A549 (cell line): ENCODE measurements at regions not wholly inside any gene's neighbourhood (a gene's known extent, or its start where the extent isn't known, plus 50 kb on each side); places are given as distances from the start of the nearest gene placed in this dataset.

ENCODE experiments used
- ATAC-seq, 2 experiments: fragments of 200-7000 bp in 1 of 2; fragments of >200 bp in 1 of 2; cut with Nextera tagmentation in 1 of 2; cut with Tn5 transposase in 1 of 2; 3 replicates each; pipeline versions ENCODE4 v1.8.0 to v1.9.1; 2018 to 2020; ENCODE audit warnings: mild to moderate bottlenecking in 1 of 2, moderate library complexity in 1 of 2
- CTCF ChIA-PET: fragments of 300-600 bp; sonication (Branson Sonifier 250); formaldehyde crosslinking; extraction: SDS; loops from one replicate; lab custom pipeline; 2021; ENCODE audit warnings: antibody characterized with exemption, inconsistent platforms; lab: Yijun Ruan, JAX
- POLR2A ChIA-PET: fragments of 350-600 bp; formaldehyde crosslinking; extraction: SDS; loops from one replicate; lab custom pipeline; 2021; ENCODE audit warnings: antibody characterized with exemption, inconsistent platforms; lab: Yijun Ruan, JAX
- DNase-seq, 2 experiments: peaks; one replicate each; pipeline versions ENCODE4 v3.0.0 to v3.0.0-alpha.2; 2011 to 2016; ENCODE audit warnings: low read depth in 1 of 2, low spot score in 1 of 2
- FAIRE-seq: peaks from 2 replicates; lab custom pipeline; 2011; peaks lifted over from hg19 to GRCh38; lab: Jason Lieb, UNC
- H3K27ac ChIP-seq, 2 experiments: fragments of >200 bp; sonication (Bioruptor Twin); formaldehyde crosslinking; 3 replicates each; pipeline ENCODE4 v1.5.1; 2016 to 2017
- H3K4me1 ChIP-seq: fragments of >200 bp; sonication (Bioruptor Twin); formaldehyde crosslinking; 3 replicates; pipeline ENCODE4 v1.6.1; 2016
- H3K4me2 ChIP-seq: fragments of >200 bp; sonication (Bioruptor Twin); formaldehyde crosslinking; 3 replicates; pipeline ENCODE4 v1.6.1; 2016
- H3K4me3 ChIP-seq: fragments of >200 bp; sonication (Bioruptor Twin); formaldehyde crosslinking; 3 replicates; pipeline ENCODE4 v1.5.1; 2016
- H3K9me3 ChIP-seq: fragments of >200 bp; sonication (Bioruptor Twin); formaldehyde crosslinking; 3 replicates; pipeline ENCODE4 v1.6.1; 2016
- CBX2 ChIP-seq: fragments of 200-600 bp; sonication (generic); IDR thresholded peaks from 2 replicates; pipeline ENCODE4 v1.6.1; 2016; ENCODE audit warnings: low read depth, mild to moderate bottlenecking, borderline replicate concordance
- CBX8 ChIP-seq: fragments of 200-600 bp; sonication (generic); IDR thresholded peaks from 2 replicates; pipeline ENCODE4 v1.6.1; 2016
- CEBPB ChIP-seq, 2 experiments: fragments of >200 bp in 1 of 2; sonication (Bioruptor Twin) in 1 of 2; formaldehyde crosslinking in 1 of 2; IDR thresholded peaks; 2 replicates each; pipeline ENCODE4 v1.6.1; 2012 to 2016
- CHD2 ChIP-seq: fragments of 150-350 bp; IDR thresholded peaks from 2 replicates; pipeline ENCODE4 v1.6.1; 2014; ENCODE audit warnings: low read length; ENCODE audit not compliant: partially characterized antibody
- EHF ChIP-seq: fragments of 250-450 bp; sonication (Bioruptor Pico); IDR thresholded peaks from 2 replicates; pipeline ENCODE4 v1.5.0; 2020; ENCODE audit warnings: mild to moderate bottlenecking
- ELK1 ChIP-seq: fragments of 150-350 bp; IDR thresholded peaks from 2 replicates; pipeline ENCODE4 v1.6.1; 2014; ENCODE audit warnings: low read depth, mild to moderate bottlenecking, low read length
- EP300 ChIP-seq, 2 experiments: fragments of >200 bp; sonication (Bioruptor Twin); formaldehyde crosslinking; IDR thresholded peaks; 2 replicates in 1 of 2; 3 replicates in 1 of 2; pipeline ENCODE4 v1.6.1; 2016 to 2017
- ESRRA ChIP-seq: fragments of 150-350 bp; IDR thresholded peaks from 2 replicates; pipeline ENCODE4 v1.6.1; 2014; ENCODE audit warnings: mild to moderate bottlenecking, low read length, borderline replicate concordance
- GATA3 ChIP-seq: IDR thresholded peaks from 2 replicates; pipeline ENCODE4 v1.6.1; 2012; ENCODE audit warnings: borderline replicate concordance
- HDAC2 ChIP-seq: fragments of 200-600 bp; sonication (generic); IDR thresholded peaks from 2 replicates; pipeline ENCODE4 v1.6.1; 2016
- HES2 ChIP-seq: fragments of >200 bp; sonication (Bioruptor Twin); formaldehyde crosslinking; IDR thresholded peaks from 2 replicates; pipeline ENCODE4 v1.6.1; 2016
- HOXB13 ChIP-seq: fragments of 250-450 bp; sonication (Bioruptor Pico); IDR thresholded peaks from 2 replicates; pipeline ENCODE4 v1.5.0; 2020; ENCODE audit warnings: low read depth, mild to moderate bottlenecking, moderate library complexity
- HOXB5 ChIP-seq: fragments of 250-450 bp; sonication (Bioruptor Pico); IDR thresholded peaks from 2 replicates; pipeline ENCODE4 v1.5.0; 2020; ENCODE audit warnings: mild to moderate bottlenecking, moderate library complexity
- KDM5A ChIP-seq: fragments of 200-600 bp; sonication (generic); IDR thresholded peaks from 2 replicates; pipeline ENCODE4 v1.6.1; 2016; ENCODE audit warnings: antibody characterized with exemption, mild to moderate bottlenecking
- PHF8 ChIP-seq: fragments of 200-600 bp; sonication (generic); IDR thresholded peaks from 2 replicates; pipeline ENCODE4 v1.6.1; 2016; ENCODE audit warnings: low read depth, mild to moderate bottlenecking, antibody characterized with exemption, moderate library complexity, borderline replicate concordance
- RAD21 ChIP-seq, 2 experiments: fragments of >200 bp in 1 of 2; sonication (Bioruptor Twin) in 1 of 2; formaldehyde crosslinking in 1 of 2; IDR thresholded peaks in 1 of 2; conservative IDR thresholded peaks in 1 of 2; 2 replicates in 1 of 2; 3 replicates in 1 of 2; pipeline ENCODE4 v1.6.1; 2012 to 2018; ENCODE audit warnings: inconsistent platforms in 1 of 2
- RARB ChIP-seq: fragments of 250-450 bp; sonication (Bioruptor Pico); IDR thresholded peaks from 2 replicates; pipeline ENCODE4 v1.8.0; 2021; ENCODE audit warnings: mild to moderate bottlenecking, moderate library complexity
- RCOR1 ChIP-seq: fragments of 150-350 bp; IDR thresholded peaks from 2 replicates; pipeline ENCODE4 v1.6.1; 2014; ENCODE audit warnings: antibody characterized with exemption, low read length, low read depth
- TFCP2L1 ChIP-seq: fragments of 250-450 bp; sonication (Bioruptor Pico); IDR thresholded peaks from 2 replicates; pipeline ENCODE4 v1.5.0; 2021; ENCODE audit warnings: mild to moderate bottlenecking
- TP53 ChIP-seq: fragments of 250-450 bp; sonication (Bioruptor Pico); IDR thresholded peaks from 2 replicates; pipeline ENCODE4 v1.5.0; 2021; ENCODE audit warnings: mild to moderate bottlenecking, moderate library complexity
- ZNF302 ChIP-seq: fragments of 250-450 bp; sonication (Bioruptor Pico); IDR thresholded peaks from 2 replicates; pipeline ENCODE4 v1.9.0; 2021; ENCODE audit warnings: inconsistent platforms, mild to moderate bottlenecking, moderate library complexity
- ZSCAN20 ChIP-seq: fragments of 250-450 bp; sonication (Bioruptor Pico); IDR thresholded peaks from 2 replicates; pipeline ENCODE4 v1.8.0; 2022; ENCODE audit warnings: mild to moderate bottlenecking, moderate library complexity
- WGBS: methylation state at CpG from one replicate; pipeline ENCODE4 v1.1.6; 2017; ENCODE audit errors: missing lambda C conversion rate; 5-methylcytosine and 5-hydroxymethylcytosine counted together
- TF ChIP-seq, protein P1 (sequence below): fragments of 250-450 bp; sonication (Bioruptor Pico); IDR thresholded peaks from 2 replicates; pipeline ENCODE4 v1.5.0; 2021; ENCODE audit warnings: mild to moderate bottlenecking, moderate library complexity, borderline replicate concordance

DNA sequence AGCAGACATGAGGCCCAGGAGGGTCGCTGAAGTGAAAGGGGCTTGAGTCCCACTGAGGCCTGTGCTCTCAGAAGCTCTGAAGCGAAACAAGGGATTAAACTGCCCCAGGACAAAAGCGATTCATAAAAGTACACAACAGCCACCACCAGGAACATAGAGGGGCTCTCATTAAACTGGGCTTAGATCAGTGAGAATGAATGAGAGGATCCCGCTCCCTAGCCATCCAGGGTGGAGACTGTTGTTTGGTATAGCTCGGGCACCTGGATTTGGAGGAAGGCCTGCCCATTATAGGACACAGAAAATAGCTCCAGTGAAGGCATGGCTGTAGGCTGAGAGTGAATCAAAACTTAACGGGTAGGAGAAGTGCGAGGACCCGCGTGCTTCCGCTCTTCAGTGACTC lies 91.6 kb upstream of the TAB2 start:
- DNase-seq (no peak), FAIRE-seq (no peak), ATAC-seq (no peak)
- TF ChIP-seq, protein P1, sequence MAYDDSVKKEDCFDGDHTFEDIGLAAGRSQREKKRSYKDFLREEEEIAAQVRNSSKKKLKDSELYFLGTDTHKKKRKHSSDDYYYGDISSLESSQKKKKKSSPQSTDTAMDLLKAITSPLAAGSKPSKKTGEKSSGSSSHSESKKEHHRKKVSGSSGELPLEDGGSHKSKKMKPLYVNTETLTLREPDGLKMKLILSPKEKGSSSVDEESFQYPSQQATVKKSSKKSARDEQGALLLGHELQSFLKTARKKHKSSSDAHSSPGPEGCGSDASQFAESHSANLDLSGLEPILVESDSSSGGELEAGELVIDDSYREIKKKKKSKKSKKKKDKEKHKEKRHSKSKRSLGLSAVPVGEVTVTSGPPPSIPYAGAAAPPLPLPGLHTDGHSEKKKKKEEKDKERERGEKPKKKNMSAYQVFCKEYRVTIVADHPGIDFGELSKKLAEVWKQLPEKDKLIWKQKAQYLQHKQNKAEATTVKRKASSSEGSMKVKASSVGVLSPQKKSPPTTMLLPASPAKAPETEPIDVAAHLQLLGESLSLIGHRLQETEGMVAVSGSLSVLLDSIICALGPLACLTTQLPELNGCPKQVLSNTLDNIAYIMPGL (CRISPR knock-in tag), result no peak
- TF ChIP-seq CBX2 (no peak), ESRRA (no peak), EP300 (IDR thresholded peaks at IDR 0.05) (no peak), GATA3 (no peak), ELK1 (no peak), HOXB5 (CRISPR knock-in tag) (no peak), TP53 (CRISPR knock-in tag) (no peak), KDM5A (no peak), RARB (CRISPR knock-in tag) (no peak)
- no peak overlapping the region for H3K4me3 ChIP-seq
- ChIA-PET POLR2A (no interaction called here), CTCF (no interaction called here)
- 89% methylated on average over 10 of the region's 10 CpGs for WGBS
- no peaks in the 10 kb centered on the region for H3K9me3 ChIP-seq
- H3K27ac ChIP-seq, result no peak overlapping the region
- no peak overlapping the region for H3K4me2 ChIP-seq
- no peaks in the 10 kb centered on the region for H3K4me1 ChIP-seq

- no peak for ATAC-seq
- DNase-seq, result no peak
- Histone ChIP-seq H3K27ac (no peak overlapping the region), H3K4me2 (no peak overlapping the region), H3K4me3 (no peak overlapping the region), H3K9me3 (no peaks in the 10 kb centered on the region), H3K4me1 (peaks cover 14% of the 10 kb centered on the region)
- FAIRE-seq, result no peak
- POLR2A ChIA-PET, result no interaction called here
- 73% methylated on average over 5 of the region's 5 CpGs for WGBS
- CTCF ChIA-PET, result no interaction called here
- TF ChIP-seq CBX8 (no peak), TP53 (CRISPR knock-in tag) (no peak), PHF8 (no peak), ZSCAN20 (no peak), EHF (CRISPR knock-in tag) (no peak)
These were observed 89.7 kb upstream of the TAB2 start for GRCh38 chr6:149227796-149228195.

GRCh38 chr6:149228311-149228955 lies 89.1 kb upstream of the TAB2 start:
- H3K9me3 ChIP-seq, result no peaks in the 10 kb centered on the region
- H3K27ac ChIP-seq, result no peak overlapping the region
- no peak for DNase-seq
- POLR2A ChIA-PET, result no interaction called here
- H3K4me2 ChIP-seq, result no peak overlapping the region
- no peak for ATAC-seq
- CTCF ChIA-PET, result no interaction called here
- no peak overlapping the region for H3K4me3 ChIP-seq
- no peak for FAIRE-seq
- no peak for TF ChIP-seq RAD21 (conservative IDR thresholded peaks at IDR 0.05 in 1 of 2, IDR thresholded peaks at IDR 0.05 in 1 of 2)
- TF ChIP-seq RCOR1, result no peak
- no peak for TF ChIP-seq HES2
- no peak for TF ChIP-seq PHF8
- no peak for TF ChIP-seq CHD2
- no peak for TF ChIP-seq RARB (CRISPR knock-in tag)
- no peak for TF ChIP-seq HOXB13 (CRISPR knock-in tag)
- no peak for TF ChIP-seq TFCP2L1 (CRISPR knock-in tag)
- no peak for TF ChIP-seq CEBPB (IDR thresholded peaks at IDR 0.05)
- no peak for TF ChIP-seq HDAC2
- no peak for TF ChIP-seq CBX8
- no peak for TF ChIP-seq ZNF302
- WGBS, result 80% methylated on average over 11 of the region's 12 CpGs
- peaks cover 20% of the 10 kb centered on the region for H3K4me1 ChIP-seq
